ENCODE measurements at regions not wholly inside any gene's neighbourhood (a gene's known extent, or its start where the extent isn't known, plus 50 kb on each side); places are given as distances from the start of the nearest gene placed in this dataset.
"Not testable (repeated sequence)": the region's sequence is repeated elsewhere in the genome, so short reads cannot be mapped to it uniquely, and the experiment has no call there.

DNA sequence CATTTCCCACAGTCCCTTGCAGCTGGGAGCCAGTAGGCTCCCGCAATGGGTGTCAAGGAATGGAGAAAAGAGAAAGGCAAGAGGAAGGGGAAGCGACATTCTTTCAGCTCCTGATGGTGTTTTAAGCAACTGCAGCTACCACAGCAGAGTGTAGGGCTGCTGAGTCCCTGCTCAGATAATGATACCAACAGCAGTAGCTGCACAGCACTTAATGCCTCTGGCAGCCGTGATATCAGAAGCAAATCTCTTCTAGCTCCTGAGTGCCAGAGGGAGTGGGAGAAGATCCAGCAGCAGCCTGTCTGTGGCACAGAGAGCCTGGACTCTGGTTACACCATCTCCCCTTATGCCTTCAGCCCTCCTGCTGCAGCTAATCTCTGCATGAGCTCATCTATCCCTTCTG is 186.1 kb upstream of the LMCD1 start:
- peak in 1 of 2 experiments; percentile 21 for DNase-seq

DNA sequence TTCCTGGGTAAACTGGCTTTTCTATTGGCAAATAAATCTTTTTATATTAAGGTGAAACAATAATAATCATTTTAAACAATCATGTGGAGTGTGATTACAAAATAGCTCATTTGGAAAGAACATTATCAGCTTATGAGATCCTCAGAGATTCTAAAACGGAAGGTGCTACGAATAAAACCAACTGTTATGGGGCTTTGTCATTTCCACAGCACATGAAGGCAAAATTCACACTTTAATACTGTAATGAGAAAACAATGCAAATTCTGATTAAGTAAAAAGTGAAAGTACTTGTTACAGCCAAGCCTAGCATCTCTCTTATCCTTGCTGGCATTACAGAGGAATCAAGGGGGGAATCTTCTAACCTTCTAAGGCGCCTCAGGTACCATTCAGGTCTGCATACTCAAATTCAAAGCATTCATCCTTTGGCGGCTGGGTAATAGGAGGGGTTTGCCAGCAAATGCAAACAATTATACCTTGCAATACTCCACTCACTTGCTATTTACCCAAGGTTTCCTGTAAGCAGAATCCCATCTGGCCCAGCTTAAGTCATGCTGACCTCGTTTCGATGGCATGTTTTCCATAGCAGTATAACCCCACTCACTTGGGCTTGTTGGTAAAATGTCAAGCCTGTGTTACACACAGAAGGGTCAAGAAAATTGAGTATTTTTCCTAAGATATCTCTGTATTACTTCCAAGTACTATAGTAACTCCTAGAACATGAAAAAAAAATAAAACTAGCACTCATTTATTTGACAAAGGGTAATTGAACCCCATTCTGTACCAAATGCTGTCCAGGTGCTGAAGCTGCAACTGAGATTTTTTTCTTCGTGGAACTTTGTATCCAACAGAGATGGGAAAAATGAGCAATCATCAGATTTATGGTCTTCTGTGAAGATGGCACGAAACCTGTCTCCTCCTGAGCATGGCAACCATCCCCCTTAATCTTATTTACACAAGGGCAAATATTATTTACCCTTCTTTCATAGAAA is 183.7 kb upstream of the LMCD1 start:
- DNase-seq, result peak in 1 of 2 experiments; percentile 41

DNA sequence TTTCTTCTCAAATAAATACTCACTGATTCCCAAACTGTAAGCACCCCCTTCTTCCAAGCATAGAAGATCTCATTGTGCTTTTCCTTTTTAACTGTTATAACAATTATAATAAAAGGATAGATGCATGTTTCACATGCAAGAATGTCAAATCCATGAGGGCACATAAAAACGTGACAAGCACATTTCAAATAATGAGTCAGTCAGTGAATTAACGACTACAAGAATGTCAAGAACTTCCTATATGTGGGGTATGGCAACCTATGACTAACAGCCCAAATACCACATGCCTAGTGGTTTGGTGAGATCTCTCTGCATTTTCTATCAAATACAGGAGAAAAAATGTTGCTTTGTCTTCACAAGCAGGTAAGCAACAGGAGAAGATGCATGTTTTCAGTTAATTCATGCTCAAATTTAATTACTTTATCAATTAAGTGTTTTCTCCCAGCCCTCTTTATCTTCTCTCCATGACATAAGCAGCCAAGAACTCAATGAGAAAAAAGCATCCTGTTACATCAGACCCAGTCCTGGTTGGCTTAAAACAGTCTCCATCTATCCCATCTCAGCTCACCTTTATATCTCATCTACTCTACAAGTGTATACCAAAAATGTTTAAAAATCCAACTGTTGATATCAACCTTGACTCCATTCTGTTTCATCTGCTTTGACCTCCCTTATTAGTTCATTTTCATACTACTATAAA is 181.5 kb upstream of the LMCD1 start:
- no peak for DNase-seq

DNA sequence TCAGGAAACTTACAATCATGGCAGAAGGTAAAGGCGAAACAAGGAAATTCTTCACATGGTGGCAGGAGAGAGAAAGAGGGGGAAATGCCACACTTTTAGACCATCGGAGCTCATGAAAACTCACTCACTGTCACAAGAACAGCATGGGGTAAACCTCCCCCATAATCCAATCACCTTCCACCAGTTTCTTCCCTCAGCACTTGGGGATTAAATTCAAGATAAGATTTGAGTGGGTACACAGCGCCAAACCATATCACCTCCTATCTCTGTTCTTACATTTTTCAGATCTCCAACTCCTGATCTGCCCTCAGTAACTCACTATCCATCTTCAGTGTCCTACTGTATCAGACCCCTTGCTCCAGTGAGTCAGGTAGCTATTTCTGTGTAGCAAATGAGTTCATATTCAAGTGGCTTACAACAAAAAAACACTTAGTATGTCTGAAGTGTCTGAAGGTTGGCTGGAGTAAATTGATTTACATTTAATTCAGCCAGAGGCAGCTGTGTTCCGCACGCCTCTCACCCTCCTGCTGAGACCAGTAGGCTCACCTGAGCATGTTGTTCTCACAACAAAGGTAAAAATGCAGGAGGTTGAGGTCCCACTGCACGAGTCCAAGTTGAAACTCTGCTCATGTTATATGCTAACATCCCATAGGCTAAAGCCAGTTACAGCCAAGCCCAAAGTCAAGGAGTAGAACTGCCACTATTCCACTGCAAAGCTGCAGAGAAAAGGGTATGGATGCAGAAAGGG is 180.7 kb upstream of the LMCD1 start:
- DNase-seq, result no peak

DNA sequence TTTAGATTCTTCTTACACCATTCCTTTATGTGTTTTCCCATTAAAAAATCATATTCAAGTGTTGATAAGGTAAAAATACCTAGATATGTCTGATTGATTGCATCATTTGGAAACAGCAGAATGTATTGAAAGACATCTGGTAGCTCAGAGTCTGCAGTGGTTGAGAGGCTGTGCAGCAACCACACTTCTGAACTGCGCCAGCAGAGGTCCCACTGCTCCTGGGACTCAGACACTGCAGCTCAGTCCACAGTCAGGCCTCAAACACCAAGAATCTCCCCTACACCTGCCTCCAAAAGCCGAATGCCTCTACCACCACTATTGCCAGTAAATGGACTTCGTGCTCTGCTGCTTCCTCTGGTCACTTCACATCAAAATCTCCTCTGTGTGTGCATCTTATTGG is 176.9 kb upstream of the LMCD1 start:
- peak in 1 of 2 experiments; percentile 41 for DNase-seq

DNA sequence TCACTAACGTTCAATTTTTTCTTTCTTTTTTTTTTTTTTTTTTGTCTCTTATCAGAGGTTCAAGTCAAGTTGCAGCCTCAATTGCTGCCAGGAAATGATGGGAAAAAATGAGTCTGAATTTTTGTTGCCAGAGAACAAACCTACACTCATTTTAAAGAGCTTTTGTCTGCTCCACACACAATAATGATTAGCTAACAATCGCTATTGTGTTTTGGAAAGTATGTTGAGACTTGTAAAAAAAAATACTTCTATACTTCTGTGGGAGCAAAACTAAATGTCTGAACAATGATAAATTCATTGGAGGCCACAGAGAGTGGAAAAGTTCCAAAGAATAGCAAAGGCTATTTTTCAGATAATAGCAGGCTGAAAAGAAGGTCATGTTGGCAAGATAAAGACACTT is 176.3 kb upstream of the LMCD1 start:
- DNase-seq, result no peak

DNA sequence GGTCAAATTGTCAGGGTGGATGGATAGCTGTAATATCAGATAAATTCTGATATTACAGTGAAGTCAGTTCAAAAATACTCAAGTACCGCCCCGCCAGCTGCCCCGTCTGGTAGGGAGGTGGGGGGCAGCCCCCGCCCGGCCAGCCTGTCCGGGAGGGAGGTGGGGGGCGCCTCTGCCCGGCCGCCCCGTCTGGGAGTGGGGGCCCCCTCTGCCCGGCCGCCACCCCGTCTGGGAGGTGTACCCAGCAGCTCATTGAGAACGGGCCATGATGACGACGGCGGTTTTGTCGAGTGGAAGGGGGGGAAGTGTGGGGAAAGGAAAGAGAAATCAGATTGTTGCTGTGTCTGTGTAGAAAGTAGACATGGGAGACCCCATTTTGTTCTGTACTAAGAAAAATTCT is 175.8 kb upstream of the LMCD1 start:
- DNase-seq, result not testable (repeated sequence)

DNA sequence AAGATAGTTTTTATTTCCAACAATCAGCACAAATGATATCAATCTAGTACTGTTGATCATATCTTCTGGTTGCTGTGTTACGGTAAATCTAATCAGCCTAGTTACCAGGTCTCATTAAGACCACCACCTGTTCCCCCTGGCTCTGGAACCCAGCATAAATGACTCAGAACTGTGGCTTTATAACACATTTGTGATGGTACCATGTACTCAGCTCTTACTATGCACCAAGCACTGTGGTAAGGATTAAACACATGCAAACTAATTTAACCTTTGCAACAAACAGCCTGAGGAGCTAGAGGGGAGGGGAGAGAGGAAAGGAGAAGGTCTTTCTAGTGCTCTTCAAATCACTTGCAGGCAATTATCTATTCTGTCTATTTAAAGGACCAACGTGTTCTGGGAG is 173.9 kb upstream of the LMCD1 start:
- DNase-seq, result no peak

DNA sequence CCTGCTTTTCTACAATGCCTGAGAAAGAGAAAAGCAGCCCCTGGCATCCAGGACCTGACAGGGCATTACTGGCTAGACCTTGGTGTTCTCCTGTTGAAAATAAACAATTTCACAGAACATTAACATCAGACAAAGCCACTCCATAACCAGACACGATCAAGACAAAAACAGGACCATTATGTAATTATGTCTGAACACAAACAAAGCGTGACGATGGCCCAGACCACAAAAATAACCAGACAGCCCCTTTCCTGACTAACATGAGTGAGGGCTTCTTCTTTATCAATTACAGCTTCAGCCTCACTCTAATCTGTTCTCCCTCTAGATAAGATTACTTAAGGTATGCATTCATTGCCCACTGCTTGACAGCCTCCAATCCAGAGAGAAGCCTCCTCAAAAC is 172.7 kb upstream of the LMCD1 start:
- no peak for DNase-seq

DNA sequence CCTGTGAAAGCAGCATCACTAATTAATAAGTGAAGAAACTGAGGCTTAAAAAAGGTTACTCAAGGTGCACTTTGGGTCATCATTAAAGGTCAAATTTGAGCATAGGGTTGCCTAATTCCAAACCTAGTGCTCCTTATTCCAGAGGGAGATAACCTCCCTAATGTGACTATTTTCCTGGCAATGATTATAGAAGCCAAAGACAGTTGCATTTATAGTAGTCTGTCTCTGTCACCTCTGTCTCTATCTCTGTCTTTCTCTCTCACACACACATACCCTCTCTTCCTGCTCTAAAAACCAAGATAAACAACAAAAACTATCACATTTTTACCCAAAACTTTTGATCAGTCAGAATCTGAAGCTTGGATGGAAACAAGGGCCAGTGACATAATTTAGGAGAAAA is 172.0 kb upstream of the LMCD1 start:
- no peak for DNase-seq

DNA sequence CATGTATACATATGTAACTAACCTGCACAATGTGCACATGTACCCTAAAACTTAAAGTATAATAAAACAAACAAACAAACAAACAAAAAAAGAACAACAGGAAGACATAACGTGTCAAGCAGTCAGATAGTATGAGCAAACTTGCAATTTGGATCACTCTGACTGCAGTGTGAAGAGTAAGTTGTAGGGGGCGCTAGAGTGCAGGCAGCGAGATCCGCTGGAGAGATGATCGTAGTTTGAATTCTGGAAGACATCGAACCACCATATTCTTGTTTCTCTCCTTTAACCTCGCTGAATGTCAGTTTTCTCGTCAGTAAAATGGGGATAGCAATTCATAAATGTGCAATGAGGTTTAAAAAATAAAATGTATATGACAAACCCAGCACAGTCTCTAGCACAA is 165.2 kb upstream of the LMCD1 start:
- no peak for DNase-seq

DNA sequence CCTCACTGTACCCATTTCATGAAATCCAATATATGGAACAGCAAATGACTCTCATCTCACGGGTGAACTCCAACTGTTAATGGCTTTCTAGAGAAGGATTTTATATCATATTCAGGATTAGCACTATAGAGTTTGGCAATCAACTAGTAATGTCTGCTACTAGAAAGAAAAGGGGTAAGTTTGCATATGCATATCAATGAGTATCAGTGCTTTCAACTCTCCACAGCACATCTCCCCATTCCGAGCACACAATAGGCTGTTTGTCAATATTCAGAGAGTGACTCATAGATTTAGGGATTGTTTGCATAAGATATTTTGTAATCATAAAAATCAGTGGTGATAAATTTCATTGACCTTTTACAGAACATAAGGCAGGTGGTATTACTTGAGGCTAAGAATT is 163.2 kb upstream of the LMCD1 start:
- no peak for DNase-seq

DNA sequence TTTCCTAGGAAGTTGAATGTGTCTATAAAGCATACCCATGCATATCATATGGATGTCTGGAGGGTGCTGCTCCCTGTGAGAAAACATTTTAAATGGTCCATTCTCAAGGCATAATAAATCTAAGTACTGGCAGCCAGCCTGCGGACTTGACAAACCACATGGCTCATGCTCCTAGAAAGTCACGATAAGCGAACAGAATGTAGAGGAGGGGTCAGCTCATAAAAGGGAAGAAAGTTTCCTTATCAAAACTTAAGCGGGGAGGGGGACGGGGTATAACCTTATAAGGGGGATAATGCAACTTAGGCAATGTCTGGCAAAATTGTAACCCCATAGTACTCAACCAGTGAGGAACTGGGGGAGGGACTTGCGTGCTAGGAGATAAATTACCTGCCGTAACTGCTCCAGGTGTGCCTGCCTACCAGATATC is 159.8 kb upstream of the LMCD1 start:
- DNase-seq, result no peak

DNA sequence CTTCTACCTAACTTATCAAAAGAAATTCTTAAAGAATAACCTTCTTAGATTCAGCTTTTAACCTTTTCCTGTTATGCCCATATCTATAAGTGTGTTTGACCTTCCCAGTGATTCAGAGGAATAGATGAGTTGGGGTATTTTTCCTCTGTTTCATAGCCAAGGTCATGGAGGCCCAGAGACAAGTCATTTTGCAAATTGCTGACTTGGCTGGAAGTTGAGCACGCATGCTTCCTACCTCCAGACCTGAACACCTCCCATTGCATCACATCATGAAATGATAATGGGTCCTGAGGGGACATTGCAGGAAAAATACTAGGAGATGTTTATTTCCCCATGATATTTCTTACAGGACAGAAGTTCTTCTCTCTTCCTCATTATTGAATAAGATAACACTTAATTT is 158.6 kb upstream of the LMCD1 start:
- DNase-seq, result no peak

DNA sequence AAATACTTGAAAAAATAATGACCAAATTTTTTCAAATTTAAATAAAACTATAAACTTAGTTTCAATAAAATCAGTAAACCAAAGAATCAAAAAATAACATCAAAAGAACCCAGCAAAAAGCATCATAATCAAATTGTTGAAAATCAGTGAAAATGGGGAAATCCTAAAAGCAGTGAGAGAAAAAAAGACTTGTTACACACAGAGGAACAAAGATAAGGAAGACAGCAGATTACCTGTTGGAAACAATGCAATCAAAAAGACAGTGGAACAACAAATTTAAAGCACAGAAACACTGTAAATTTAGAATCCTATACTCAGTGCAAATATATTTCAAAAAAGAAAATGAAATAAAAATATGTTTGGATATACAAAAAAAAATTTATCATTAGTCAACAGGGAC is 156.2 kb upstream of the LMCD1 start:
- no peak for DNase-seq

DNA sequence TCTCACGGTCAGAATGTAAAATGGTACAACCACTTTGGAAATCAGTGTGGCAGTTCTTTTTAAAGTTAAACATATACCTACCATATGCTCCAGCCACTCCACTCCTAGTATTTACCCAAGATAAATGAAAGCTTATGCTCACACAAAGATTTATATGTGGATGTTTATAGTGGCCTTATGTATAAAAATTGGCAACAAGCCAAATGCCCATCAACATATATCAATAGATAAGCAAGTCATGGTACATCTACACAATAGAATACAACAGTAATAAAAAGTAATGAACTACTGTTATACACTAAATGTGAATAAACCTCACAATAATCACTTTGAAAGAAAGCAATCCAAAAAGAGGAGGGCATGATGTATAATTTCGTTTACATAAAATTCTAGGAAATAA is 153.5 kb upstream of the LMCD1 start:
- no peak for DNase-seq

DNA sequence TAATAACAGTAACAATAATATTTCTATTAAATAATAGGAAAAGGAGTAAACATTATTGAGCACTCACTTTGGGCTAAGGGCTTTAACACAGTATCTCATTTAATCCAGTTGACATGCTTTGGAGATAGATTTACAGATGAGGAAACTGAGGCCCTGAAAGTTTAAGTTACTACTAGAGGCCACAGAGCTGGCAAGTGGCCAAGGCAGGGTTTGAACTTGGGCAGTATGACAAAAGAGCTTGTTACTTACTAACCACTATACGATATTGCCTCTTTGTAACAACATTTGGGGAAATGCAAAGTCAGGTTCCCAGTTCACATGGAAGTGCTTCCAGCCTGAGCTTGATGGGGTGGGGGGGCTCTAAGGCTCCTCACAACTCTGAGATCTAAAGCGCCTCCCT is 149.1 kb upstream of the LMCD1 start:
- no peak for DNase-seq

DNA sequence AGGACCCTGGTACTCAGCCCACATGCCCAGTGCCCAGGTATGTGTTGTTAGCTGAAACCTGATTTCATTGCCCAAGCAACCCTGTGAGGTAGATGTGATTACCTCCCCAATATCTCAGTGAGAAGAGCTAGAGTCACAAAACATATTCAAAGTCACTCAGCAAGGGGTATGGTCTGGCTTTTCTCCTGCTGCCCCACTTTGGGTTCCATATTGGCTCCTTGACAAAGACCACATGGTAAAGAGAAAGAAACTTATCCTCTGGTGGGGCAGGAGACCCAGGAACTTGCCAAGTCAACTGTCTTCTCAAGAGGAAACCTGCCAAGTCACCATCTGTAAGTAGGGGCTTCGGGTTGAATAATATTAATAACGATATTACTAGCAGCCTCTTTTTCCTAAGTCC is 148.3 kb upstream of the LMCD1 start:
- no peak for DNase-seq

DNA sequence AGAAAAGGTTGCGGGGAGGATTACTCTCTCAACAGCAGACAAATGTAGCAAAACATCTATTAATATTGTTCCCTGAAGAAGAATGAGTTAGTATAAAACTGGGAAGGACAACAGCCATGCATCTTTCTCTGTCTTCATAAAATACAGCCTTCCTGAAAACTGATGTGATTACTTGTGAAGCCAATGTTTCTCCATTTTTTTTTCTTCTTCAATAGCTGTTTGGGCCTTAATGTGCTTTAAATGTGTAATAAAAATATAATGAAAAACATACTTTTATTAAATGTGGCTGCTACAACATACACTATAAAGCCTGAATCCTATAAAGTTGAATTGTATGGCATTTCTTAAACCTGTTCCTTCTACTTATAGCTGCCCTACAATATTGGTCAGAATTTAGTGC is 146.3 kb upstream of the LMCD1 start:
- no peak for DNase-seq

DNA sequence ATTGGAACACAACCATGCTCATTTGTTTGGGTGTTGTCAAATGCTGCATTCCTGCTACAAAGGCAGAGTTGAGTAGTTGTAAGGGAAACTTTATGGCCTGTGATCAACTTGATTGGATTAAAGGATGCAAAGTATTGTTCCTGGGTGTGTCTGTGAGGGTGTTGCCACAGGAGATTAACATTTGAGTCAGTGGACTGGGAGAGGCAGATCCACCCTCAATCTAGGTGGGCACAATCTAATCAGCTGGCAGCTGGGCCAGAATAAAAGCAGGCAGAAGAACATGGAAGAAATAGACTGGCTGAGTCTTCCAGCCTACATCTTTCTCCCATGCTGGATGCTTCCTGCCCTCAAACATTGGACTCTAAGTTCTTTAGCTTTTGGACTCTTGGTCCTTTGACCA is 145.6 kb upstream of the LMCD1 start:
- DNase-seq, result not testable (repeated sequence)

DNA sequence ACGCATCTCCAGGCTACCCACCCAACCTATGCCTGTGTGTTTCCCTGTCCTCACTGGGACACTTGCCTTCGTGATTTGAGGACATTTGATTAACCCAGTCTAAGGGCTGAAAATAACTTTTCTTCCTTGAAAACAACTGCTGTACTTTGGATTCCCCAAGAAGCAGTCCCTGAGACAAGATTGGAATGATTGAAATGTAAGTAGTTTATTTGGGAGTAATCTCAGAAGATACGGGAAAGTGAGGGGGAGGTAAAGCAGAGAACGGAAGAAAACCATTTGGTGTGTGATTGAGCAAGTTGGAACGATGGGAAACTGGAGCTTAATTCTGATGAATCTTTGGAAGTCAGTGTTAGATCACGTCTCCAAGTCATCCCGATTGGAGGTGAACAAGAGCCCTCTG is 143.8 kb upstream of the LMCD1 start:
- no peak for DNase-seq

DNA sequence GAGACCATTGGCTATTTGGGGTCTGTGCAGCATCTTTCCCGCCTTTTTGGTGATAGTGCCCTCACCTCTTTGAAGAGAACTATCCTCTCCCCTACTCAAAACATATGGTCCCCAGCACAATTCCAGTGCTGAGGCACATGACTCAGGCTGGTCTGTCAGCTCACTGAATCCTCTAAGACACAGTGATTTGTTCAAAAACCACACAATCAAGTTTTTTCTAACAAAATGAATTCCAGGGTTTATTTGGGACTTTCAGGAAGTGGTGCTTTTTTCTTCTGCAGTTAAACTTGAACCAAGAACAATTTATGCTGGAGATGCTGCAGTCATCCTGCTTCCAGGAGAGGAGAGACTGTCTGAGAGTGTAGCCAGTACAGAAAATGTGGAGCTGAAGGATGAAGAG is 142.5 kb upstream of the LMCD1 start:
- DNase-seq, result no peak

DNA sequence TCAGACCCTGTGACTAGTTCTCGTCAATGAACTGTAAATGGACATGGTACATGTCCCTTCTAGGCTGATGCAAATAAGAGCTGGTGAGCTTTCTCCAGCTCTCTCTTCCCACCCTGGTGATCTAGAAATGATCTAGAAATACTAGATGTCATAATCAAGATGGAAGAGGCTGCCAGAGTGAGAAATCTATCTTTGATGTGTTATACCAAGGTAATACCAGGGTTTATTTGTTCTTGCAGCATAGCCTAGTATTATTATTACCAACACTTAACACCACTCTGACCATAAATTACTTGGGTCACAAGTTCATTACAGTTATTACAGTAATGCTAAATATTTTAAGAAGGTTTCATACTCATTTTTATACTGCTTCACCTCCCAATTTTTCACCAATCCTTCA is 138.4 kb upstream of the LMCD1 start:
- DNase-seq, result no peak

DNA sequence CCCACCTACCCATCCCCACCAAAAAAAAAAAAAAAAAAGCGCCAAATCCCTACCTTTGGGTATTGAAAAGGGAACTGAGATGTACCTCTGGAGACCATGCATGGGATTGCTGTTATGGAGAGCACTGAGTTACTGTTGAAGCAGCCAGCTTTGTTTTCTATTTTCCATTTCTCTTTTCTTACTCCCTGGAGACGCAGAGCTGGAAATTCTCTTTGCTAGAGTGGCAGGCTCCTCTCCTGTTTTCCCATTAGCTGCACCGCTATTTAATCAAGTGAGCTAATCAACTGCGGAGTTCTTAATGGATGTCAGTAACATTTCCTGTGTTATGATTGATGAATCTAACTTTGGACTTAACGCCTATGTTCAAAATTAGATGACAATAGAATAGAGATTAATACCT is 136.1 kb upstream of the LMCD1 start:
- no peak for DNase-seq
